ENCODE measurements at regions not wholly inside any gene's neighbourhood (a gene's known extent, or its start where the extent isn't known, plus 50 kb on each side); places are given as distances from the start of the nearest gene placed in this dataset.
A peak's percentile ranks its signal among the peaks of the same experiment; 100 is the strongest.

- Histone ChIP-seq H3K36me3 (ENCODE audit: control insufficient read depth, insufficient read depth, low read length) (no peaks in the 10 kb centered on the region), H3K4me3 (ENCODE audit: low read depth, low read length) (no peak overlapping the region), H3K27me3 (ENCODE audit: control insufficient read depth, insufficient read depth, low read length) (no peaks in the 10 kb centered on the region)
- DNase-seq (ENCODE audit: low read depth) = no peak
- no peak for FAIRE-seq
- TF ChIP-seq CTCF (IDR thresholded peaks at IDR 0.05; ENCODE audit: insufficient read depth, low read length, severe bottlenecking) = no peak
These were observed 252.6 kb upstream of the MAD2L1 start for GRCh38 chr4:120319046-120319767.

GRCh38 chr4:120318196-120318846 lies 251.7 kb upstream of the MAD2L1 start:
- DNase-seq (ENCODE audit: low read depth) (no peak), FAIRE-seq (no peak)
- no peak for TF ChIP-seq CTCF (IDR thresholded peaks at IDR 0.05; ENCODE audit: insufficient read depth, low read length, severe bottlenecking)
- Histone ChIP-seq H3K36me3 (ENCODE audit: control insufficient read depth, insufficient read depth, low read length) (no peaks in the 10 kb centered on the region), H3K4me3 (ENCODE audit: low read depth, low read length) (no peak overlapping the region), H3K27me3 (ENCODE audit: control insufficient read depth, insufficient read depth, low read length) (no peaks in the 10 kb centered on the region)

DNA sequence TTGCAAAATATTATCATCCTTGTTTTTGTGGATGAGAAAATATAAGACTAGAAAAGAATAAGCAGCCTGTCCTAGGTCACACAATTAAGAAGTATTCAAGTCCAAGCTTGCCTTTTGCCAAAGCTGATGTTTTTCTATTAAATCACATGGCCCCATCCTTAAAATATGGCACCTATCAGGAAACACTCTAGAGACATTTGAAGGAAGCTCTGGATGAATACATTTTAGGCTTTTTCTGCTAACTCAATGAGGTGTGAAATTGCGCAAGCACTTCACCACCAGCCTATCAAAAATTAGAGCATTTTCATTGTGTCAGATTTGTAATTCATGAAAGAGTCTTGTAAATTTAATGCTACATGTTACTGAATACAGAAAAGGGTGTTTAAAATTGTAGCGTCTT lies 251.1 kb upstream of the MAD2L1 start:
- no peaks in the 10 kb centered on the region for H3K36me3 ChIP-seq (ENCODE audit: control insufficient read depth, insufficient read depth, low read length)
- no peak for TF ChIP-seq CTCF (IDR thresholded peaks at IDR 0.05; ENCODE audit: insufficient read depth, low read length, severe bottlenecking)
- DNase-seq (ENCODE audit: low read depth) (peak; percentile 1), FAIRE-seq (no peak)
- no peak overlapping the region for H3K4me3 ChIP-seq (ENCODE audit: low read depth, low read length)
- H3K27me3 ChIP-seq (ENCODE audit: control insufficient read depth, insufficient read depth, low read length) = no peaks in the 10 kb centered on the region

DNA sequence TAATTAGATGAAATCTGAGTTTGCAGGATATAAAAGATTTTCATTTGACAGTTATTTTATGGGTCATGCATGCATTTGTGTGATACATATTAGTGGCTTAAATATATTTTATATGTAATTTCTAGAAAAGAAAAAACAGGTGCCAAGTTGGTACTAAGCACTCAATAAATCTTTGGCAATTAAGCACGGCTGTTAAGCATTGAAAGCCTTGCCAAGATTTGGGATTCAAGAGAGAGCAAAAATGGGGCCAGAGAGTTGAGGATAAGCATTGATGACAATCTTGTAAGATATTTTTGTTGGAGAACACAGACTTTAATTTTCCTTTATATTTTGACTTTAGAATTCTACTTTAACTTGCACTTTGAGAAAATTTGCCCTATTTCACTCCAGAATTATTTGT lies 249.8 kb upstream of the MAD2L1 start:
- Histone ChIP-seq H3K36me3 (ENCODE audit: control insufficient read depth, insufficient read depth, low read length) (no peaks in the 10 kb centered on the region), H3K27me3 (ENCODE audit: control insufficient read depth, insufficient read depth, low read length) (no peaks in the 10 kb centered on the region), H3K4me3 (ENCODE audit: low read depth, low read length) (no peak overlapping the region)
- FAIRE-seq (no peak), DNase-seq (ENCODE audit: low read depth) (no peak)
- TF ChIP-seq CTCF (IDR thresholded peaks at IDR 0.05; ENCODE audit: insufficient read depth, low read length, severe bottlenecking) = no peak

DNA sequence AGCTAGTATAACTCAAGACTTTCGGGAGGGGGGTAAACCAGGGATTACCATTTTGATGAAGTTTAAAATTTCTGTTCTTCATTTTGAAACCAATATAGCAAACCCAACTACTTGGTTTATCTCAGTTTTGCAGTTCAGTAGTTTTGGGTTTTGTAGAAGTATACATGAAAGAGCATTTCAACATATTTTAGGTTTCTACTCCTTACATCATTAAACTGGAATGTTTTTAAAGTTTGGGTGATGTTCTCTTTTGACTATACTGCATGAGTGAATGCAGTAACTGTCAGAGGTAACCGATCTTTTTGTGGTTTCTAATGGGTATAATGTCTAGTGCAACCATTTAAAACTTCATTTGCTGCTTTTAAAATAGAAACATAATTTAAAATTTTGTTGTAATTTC lies 248.3 kb upstream of the MAD2L1 start:
- FAIRE-seq = no peak

More for the DNA sequence above, 248.3 kb upstream of the MAD2L1 start:
- DNase-seq (ENCODE audit: low read depth) = no peak
- no peak overlapping the region for H3K4me3 ChIP-seq (ENCODE audit: low read depth, low read length)
- H3K27me3 ChIP-seq (ENCODE audit: control insufficient read depth, insufficient read depth, low read length) = no peaks in the 10 kb centered on the region
- TF ChIP-seq CTCF (IDR thresholded peaks at IDR 0.05; ENCODE audit: insufficient read depth, low read length, severe bottlenecking) = no peak
- H3K36me3 ChIP-seq (ENCODE audit: control insufficient read depth, insufficient read depth, low read length) = no peaks in the 10 kb centered on the region
